Muscle of back (tissue), 3 donors: ENCODE measurements at regions not wholly inside any gene's neighbourhood (a gene's known extent, or its start where the extent isn't known, plus 50 kb on each side); places are given as distances from the start of the nearest gene placed in this dataset.
"Not testable (repeated sequence)": the region's sequence is repeated elsewhere in the genome, so short reads cannot be mapped to it uniquely, and the experiment has no call there.

Experiments
- DNase-seq, 3 donors: peaks; one replicate each; pipeline versions ENCODE4 v3.0.0 to v3.0.0-alpha.2; 2013

DNA sequence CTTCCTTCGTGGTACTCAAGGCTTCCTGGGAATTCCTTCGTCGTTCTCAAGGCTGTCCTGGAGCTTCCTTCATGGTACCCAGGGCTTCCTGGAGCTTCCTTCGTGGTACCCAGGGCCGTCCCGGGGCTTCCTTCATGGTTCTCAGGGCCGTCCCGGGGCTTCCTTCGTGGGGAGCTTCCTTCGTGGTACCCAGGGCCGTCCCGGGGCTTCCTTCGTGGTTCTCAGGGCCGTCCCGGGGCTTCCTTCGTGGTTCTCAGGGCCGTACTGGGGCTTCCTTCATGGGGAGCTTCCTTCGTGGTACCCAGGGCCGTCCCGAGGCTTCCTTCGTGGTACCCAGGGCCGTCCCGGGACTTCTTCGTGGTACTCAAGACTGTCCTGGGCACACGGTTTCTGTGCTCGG lies 339.6 kb upstream of the FAT1 start:
- no peak for DNase-seq

GRCh38 chr4:187064033-187064432 lies 340.4 kb upstream of the FAT1 start:
- DNase-seq = no peak

GRCh38 chr4:187065396-187065795 lies 341.7 kb upstream of the FAT1 start:
- peak; percentile 60 to 80 (median 69) for DNase-seq

DNA sequence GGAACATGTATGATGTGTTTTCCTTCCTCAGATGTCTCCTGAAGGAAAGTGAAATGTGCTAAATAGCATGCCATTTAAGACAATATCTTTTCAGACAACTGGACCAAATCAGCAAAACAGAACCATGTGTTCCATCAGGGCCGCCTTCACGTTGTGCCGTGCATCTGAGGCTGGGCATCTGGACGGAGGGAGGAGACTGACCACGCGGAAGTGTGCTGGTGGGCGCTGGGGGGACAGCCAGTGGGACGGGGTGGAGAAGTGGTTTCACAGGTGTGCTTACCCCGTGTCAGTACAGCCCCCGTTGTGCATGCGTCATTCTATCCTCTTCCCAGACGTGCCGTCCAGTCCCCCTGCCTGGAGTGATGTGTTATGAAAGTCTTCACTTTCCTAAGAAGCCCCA lies 342.1 kb upstream of the FAT1 start:
- DNase-seq = no peak

DNA sequence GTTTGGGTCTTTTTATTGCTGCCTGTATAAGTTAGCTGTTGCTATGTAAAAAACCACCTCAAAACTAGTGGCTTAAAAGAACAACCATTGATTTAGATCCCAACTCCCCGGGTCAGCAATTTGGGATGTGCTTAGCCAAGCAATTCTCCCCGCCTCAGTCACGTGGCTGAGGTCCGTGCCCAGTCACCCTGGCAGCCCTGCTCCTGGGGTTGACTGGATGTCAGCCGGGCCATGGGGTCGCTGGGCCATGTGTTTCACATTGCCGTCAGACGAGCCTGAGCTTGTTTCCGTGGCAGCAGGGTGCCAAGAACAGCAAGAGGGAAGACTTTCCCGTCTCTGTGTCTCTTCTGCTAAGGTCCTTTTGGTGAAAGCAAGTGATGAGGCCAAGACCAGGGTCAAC lies 345.7 kb upstream of the FAT1 start:
- DNase-seq = no peak

- DNase-seq = no peak
These were observed 346.5 kb upstream of the FAT1 start for GRCh38 chr4:187070158-187070557.

DNA sequence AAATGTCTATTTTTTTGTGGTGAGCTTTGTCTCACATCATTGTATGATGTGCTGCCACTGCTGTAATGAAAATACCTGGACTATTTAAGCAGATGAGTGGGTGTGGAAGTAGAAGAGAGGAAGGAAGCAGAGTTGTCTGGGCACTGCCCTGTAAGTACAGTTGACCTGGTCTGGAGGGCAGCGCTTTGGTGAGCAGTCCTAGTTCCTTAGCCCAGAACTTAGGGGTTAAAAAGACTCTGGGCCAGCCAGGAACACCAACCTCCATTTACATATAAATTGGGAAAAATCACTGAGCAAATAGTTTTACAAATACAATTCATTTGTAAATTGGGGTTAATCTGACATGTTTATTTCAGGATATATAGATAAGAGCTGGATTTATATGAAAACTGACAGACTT lies 347.1 kb upstream of the FAT1 start:
- DNase-seq = no peak

DNA sequence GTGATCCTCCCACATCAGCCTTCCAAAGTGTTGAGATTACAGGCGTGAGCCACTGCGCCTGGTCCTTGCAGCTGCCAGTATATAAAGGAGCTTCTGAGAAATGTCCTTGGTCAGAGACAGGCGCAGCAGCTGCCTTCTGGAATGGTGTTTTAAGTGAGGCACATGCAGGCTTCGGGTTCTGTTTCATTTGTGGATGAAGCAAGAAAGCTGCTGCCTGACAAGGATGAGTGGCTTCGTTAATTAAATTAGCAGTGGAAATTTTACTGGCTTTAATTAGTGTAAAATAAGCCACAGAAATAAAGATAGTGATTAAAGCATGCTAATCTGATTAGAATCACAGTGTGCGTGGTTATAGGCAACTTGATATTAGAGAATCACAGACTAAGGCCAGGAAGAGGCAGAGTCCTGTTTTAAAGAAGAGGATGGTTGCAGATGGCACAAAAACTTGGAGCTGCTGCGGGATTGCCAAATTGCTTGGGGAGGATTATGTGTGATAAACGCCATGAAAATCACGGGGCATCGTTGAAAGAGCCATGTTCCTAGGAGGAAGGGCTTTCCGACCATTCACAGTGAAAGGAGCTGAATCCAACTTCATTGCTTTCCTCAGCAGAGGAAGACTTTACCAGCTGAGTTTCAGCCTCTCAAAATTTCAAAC lies 348.4 kb upstream of the FAT1 start:
- peak in 2 of 3 donors; percentile 34 to 66 for DNase-seq

DNA sequence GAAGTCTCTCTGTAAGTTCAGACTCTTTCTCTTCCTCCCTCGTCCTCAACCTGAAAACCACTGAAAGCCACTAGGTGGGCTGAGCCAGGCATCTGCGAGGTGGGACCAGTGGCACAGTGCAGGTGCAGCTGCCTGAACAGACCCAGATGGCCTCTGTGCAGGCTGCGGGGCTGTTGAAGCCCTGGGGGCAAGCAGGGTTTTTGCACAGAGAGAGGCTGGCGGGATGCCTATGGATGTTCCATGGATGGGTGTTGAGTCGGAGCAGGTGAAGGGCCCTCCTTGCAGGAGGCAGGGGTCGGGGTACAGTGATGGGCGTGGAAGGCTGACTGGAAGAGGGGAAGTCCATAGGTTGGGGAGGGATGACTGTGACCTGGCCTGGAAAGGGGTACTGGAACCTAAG lies 350.2 kb upstream of the FAT1 start:
- no peak for DNase-seq

DNA sequence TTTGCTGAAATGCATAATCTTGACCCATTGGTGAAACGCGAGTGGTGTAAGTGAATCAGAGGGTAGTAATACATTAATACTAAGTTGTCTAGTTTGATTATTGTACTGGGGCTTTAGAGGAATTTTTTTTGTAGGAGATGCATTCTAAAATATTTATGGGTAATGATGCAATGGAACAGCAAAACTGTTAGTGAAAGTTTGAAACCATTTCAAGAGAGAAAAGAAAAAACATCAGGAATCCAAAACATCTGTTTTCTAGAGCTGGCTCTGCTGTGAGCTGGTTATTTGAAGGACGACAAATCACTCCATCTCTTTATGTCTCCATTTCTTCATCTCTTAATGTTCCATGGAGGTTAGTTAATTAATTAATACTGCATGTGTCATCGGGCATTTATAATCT lies 351.9 kb upstream of the FAT1 start:
- peak in 2 of 3 donors; percentile 23 to 72 for DNase-seq

DNA sequence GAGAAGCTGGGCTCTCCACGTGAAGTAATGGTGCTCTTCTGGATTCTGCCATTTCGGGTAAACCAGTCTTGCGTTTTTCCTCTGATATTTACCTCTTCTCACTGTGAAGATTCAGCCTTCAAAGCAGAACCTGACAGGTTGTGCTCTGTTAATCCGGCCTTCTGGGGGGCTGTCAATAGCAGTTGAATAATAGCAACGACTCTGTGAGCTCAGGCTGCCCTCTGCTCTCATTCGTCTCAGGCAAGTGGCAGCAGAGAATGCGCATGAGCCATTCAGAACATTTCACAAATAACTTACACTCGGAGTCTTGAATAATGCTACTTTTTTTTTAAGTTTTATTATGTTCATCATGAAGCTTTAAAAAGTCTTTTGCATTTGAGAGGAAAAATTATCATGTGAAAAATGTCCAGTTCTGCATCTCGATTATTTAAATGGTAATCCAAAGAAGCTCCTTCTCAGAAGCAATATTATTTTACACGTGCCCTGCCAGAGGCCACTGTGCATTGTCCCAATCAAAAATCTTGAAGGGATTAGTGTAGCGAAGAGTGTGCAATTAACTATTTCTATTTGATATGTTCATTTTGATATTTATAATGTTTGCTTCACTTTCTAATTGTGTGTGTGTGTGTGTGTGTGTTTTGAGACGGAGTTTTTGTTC lies 354.2 kb upstream of the FAT1 start:
- no peak for DNase-seq

DNA sequence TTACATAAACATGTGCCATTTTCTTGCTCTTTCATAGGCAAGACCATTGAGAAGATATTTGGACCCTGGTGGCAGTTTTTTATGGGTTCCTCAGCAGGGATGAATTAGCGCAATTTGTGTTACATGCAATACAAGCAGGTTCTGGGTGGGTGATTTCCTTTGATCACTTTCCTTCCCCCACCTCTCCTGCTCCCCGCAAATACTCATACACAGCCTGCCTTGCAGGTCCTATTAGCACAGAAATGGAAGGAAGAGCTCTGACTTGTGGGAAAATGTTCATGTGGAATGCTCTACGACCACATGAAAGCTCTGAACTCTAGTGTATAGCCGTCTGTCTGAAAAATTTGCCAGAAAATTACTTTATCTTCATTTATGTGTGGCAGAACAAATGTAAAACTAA lies 361.0 kb upstream of the FAT1 start:
- DNase-seq = no peak

- DNase-seq = no peak
These were observed 361.7 kb upstream of the FAT1 start for GRCh38 chr4:187085339-187085738.

DNA sequence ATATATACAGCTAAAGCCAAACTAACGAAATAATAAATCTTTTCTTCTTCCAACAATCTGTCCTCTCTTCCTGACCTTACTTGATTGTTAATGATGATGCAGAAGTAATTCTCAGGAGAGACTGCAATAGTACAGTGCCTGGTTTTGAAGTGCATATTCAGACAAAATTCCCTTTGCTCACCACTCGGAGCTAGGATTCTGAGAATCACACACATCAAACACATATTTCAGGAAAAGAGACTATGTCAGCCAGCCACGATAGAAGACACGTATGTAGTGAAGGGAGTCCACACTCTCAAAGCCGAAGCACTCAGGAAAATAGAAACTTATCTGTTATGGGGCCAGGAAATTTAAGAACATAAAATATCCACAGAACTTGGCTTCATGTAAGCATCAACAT lies 362.5 kb upstream of the FAT1 start:
- DNase-seq = peak in 1 of 3 donors; percentile 41

DNA sequence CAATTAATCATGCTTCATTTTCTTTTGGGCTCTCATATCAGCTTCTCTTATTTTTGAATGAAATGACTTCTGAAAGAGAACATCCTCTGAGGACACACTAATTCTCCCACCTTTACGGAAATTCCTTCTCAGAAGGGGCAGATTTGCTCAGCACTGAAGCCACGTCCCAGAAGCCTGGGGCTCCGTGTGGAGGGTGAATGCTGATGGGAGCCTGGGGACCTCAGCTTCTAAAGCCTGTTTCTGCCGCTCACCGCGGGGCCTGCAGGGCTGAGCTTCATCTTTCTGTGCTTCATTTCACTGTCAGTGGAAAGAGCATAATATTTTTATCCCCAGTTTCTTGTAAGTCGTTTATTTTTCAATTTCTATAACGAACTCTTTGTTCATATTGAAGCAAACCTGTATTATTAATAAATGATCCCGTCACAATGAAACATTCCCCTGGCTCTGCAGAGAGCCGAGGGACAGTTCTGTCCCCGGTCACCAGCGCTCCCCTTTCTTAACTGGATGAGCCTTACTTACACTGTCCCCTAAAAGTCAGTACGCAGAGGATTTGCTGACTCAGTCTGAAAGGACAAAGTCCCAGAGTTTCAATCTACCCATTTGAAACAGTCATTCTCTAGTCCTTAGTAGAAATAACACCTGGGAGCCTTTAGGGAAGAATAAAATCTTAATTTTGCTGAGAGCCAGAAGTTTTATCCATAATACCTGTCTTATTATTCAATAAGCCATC lies 364.6 kb upstream of the FAT1 start:
- DNase-seq = no peak

DNA sequence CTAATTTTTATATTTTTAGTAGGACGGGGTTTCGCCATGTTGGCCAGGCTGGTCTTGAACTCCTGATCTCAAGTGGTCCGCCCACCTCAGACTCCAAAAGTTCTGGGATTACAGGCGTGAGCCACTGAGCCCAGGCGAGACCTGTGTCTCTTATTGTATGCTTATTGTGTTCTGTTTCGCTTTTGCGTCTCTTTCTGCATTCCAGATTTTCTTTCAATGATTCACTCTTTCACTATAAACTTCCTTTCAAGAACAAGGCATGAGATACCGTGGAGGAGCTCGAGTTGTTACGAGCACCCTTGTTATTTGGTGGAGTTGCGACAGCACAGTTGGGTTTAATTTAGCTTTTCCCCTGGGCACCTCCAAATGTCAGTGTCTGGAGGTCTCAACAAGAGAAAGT lies 366.7 kb upstream of the FAT1 start:
- no peak for DNase-seq

DNA sequence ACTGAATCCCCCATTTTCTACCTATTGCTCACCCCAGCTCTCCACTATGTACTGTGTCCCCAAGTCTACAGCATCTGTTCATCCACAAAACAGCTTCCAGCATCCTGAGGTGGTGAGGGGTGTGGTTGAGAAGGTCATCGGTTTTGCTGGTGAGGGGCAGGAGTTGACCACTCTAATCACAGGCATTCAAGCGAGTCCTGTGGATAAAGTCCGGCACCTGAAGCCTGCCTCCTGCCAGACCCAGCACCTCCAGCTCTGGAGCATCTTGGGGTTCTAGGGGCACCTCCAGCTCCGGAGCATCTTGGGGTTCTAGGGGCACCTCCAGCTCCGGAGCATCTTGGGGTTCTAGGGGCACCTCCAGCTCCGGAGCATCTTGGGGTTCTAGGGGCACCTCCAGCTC lies 367.2 kb upstream of the FAT1 start:
- not testable (repeated sequence) for DNase-seq

GRCh38 chr4:187094144-187094543 lies 370.5 kb upstream of the FAT1 start:
- DNase-seq = no peak

GRCh38 chr4:187098429-187098828 lies 374.8 kb upstream of the FAT1 start:
- DNase-seq = no peak

GRCh38 chr4:187103351-187103750 lies 379.7 kb upstream of the FAT1 start:
- no peak for DNase-seq

DNA sequence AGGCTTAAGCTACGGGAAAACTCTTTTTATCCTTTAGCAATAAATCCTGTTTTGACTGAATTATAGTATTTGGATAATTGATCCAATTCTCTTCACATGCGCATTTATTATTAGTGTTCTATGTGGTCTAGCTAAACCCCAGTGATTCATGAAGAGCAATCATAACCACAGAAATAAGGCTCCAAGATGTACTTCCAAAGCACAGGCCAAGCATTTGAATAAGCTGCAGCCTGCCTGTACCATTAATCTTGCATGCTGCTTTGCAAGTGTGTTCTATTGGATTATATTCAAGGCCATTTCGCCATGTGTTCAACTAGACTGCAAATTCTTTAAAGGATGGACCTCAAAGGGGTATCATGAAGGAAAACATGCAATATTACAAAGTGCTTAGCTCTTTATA lies 385.2 kb upstream of the FAT1 start:
- DNase-seq = no peak

- no peak for DNase-seq
These were observed 386.0 kb upstream of the FAT1 start for GRCh38 chr4:187109636-187110035.

DNA sequence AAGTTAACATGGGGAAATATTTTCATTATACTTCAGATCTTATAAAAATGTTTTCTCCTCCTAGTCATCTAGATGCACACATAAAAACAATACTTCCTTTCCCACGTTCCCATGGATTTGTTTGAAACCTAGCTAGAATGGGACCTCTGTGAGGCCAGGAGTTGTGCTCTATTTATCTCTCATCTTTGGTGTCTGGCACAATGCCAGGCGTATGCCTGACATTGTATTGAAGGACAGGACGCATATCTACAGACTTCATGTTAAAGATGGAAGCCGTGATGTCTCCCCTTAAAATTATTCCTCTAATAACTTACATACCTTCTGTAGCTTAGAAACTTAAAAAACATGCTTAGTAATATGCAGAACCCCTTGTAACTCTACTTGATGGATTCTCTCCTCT lies 394.5 kb upstream of the FAT1 start:
- DNase-seq = no peak
